K562 (cell line): ENCODE measurements at regions not wholly inside any gene's neighbourhood (a gene's known extent, or its start where the extent isn't known, plus 50 kb on each side); places are given as distances from the start of the nearest gene placed in this dataset.

ENCODE experiments used
- ATAC-seq: fragments of 200-7000 bp; cut with Tn5 transposase; 3 replicates; pipeline ENCODE4 v1.9.1; 2020; ENCODE audit warnings: moderate library complexity
- BruUV-seq: library from RNA; stranded (reverse); fragments of 400-500 nt; replicated peaks from 2 replicates; lab custom pipeline; 2021; lab: Mats Ljungman, UMichigan
- CTCF ChIA-PET: fragments of 300-600 bp; formaldehyde crosslinking; extraction: SDS; loops from one replicate; lab custom pipeline; 2021; ENCODE audit warnings: low intra/inter-chr PET ratio; lab: Yijun Ruan, JAX
- POLR2A ChIA-PET: fragments of 300-600, 350-650 bp; sonication (Branson Sonifier 250); formaldehyde crosslinking; extraction: SDS; loops from one replicate; lab custom pipeline; 2021; ENCODE audit warnings: antibody characterized with exemption, inconsistent platforms; lab: Yijun Ruan, JAX
- DNase-seq, 4 experiments: peaks; one replicate each; pipeline versions ENCODE4 v3.0.0 to v3.0.0-alpha.2; 2011 to 2018; ENCODE audit warnings: low spot score in 3 of 4, mixed read lengths in 3 of 4; ENCODE audit errors: extremely low read depth in 1 of 4
- FAIRE-seq: peaks from 2 replicates; lab custom pipeline; 2011; peaks lifted over from hg19 to GRCh38; lab: Jason Lieb, UNC
- H2AFZ ChIP-seq: 2 replicates; pipeline ENCODE4 v1.6.0; 2011; ENCODE audit warnings: low read depth, low read length, control low read depth, inconsistent platforms
- H3K27ac ChIP-seq: fragments of 200-600 bp; 3 replicates; pipeline ENCODE4 v1.8.0; 2011; ENCODE audit warnings: low read depth, mild to moderate bottlenecking, control low read depth, inconsistent platforms, low read length, moderate library complexity, mixed read lengths; ENCODE audit errors: extremely low read depth
- H3K27me3 ChIP-seq, 2 experiments: fragments of 300-600 bp in 1 of 2; 2 replicates in 1 of 2; 3 replicates in 1 of 2; pipeline versions ENCODE4 v1.6.0 to v1.8.0; 2011; ENCODE audit warnings: inconsistent platforms in 2 of 2, low read length in 2 of 2, mild to moderate bottlenecking in 1 of 2, mixed read lengths in 1 of 2, moderate library complexity in 1 of 2; ENCODE audit not compliant: control insufficient read depth in 2 of 2, insufficient read depth in 2 of 2
- H3K36me3 ChIP-seq: fragments of 300-600 bp; 3 replicates; pipeline ENCODE4 v1.8.0; 2011; ENCODE audit warnings: mild to moderate bottlenecking, low read length, inconsistent platforms; ENCODE audit not compliant: control insufficient read depth, insufficient read depth
- H3K4me1 ChIP-seq, 2 experiments: fragments of 200-600 bp in 1 of 2; replicated peaks in 1 of 2; 2 replicates in 1 of 2; 3 replicates in 1 of 2; pipeline versions ENCODE4 v1.5.1 to v1.8.0; 2011; ENCODE audit warnings: inconsistent platforms in 2 of 2, low read length in 2 of 2, mild to moderate bottlenecking in 1 of 2, mixed read lengths in 1 of 2, moderate library complexity in 1 of 2; ENCODE audit not compliant: control insufficient read depth in 2 of 2, insufficient read depth in 2 of 2
- H3K4me2 ChIP-seq: 2 replicates; pipeline ENCODE4 v1.6.1; 2011; ENCODE audit warnings: low read length, control low read depth, inconsistent platforms, mixed read lengths; ENCODE audit not compliant: insufficient read depth
- H3K4me3 ChIP-seq: fragments of 200-600 bp; sonication (generic), shearing (Covaris generic); 2 replicates; pipeline ENCODE4 v1.5.1; 2016; ENCODE audit warnings: control low read depth, inconsistent platforms
- H3K79me2 ChIP-seq: fragments of 200-600 bp; 3 replicates; pipeline ENCODE4 v1.8.0; 2011; ENCODE audit warnings: low read length, inconsistent platforms; ENCODE audit not compliant: control insufficient read depth, insufficient read depth
- H3K9ac ChIP-seq, 2 experiments: 2 replicates each; pipeline versions ENCODE4 v1.6.0 to v1.6.1; 2011; ENCODE audit warnings: low read depth in 2 of 2, low read length in 2 of 2, control low read depth in 1 of 2, inconsistent platforms in 1 of 2, mild to moderate bottlenecking in 1 of 2, mixed read lengths in 1 of 2; ENCODE audit not compliant: insufficient read depth in 1 of 2
- H3K9me1 ChIP-seq: one replicate; pipeline ENCODE4 v1.6.0; 2011; ENCODE audit warnings: inconsistent platforms, mild to moderate bottlenecking, low read length, moderate library complexity; ENCODE audit not compliant: control insufficient read depth, insufficient read depth
- H3K9me3 ChIP-seq: replicated peaks from 2 replicates; pipeline ENCODE4 v1.5.1; 2011; ENCODE audit warnings: low read depth, low read length, inconsistent platforms; ENCODE audit not compliant: control insufficient read depth, insufficient read depth
- H4K20me1 ChIP-seq: replicated peaks from 2 replicates; pipeline ENCODE4 v1.6.1; 2011; ENCODE audit warnings: low read length, inconsistent platforms, mixed read lengths; ENCODE audit not compliant: control insufficient read depth, insufficient read depth
- BACH1 ChIP-seq: fragments of 200-800 bp; sonication (Bioruptor generic); IDR thresholded peaks from 2 replicates; pipeline ENCODE4 v1.6.1; 2016; ENCODE audit warnings: missing genetic modification characterization, missing compliant biosample characterization
- CEBPZ ChIP-seq: fragments of 150-350 bp; IDR thresholded peaks from 2 replicates; pipeline ENCODE4 v1.6.1; 2014; ENCODE audit warnings: low read depth, mild to moderate bottlenecking, low read length, borderline replicate concordance
- CXXC5 ChIP-seq: fragments of 250-450 bp; sonication (Bioruptor Pico); IDR thresholded peaks from 2 replicates; pipeline ENCODE4 v1.8.0; 2022; ENCODE audit warnings: inconsistent platforms, mild to moderate bottlenecking, moderate library complexity
- ETV6 ChIP-seq, 3 experiments: fragments of 150-350 bp in 1 of 3; sonication (generic) in 1 of 3; formaldehyde crosslinking in 1 of 3; IDR thresholded peaks; 2 replicates each; pipeline versions ENCODE4 v1.6.1 to v1.8.0; 2014 to 2022; ENCODE audit warnings: borderline replicate concordance in 2 of 3, low read depth in 2 of 3, antibody characterized with exemption in 1 of 3, low read length in 1 of 3, mild to moderate bottlenecking in 1 of 3, missing genetic modification reagents in 1 of 3
- HMG20A ChIP-seq: fragments of 450-650 bp; formaldehyde crosslinking; conservative IDR thresholded peaks from 2 replicates; pipeline ENCODE4 v1.4.0; 2020; ENCODE audit warnings: mild to moderate bottlenecking, mixed read lengths
- SMAD4 ChIP-seq: fragments of 250-450 bp; sonication (Bioruptor Pico); conservative IDR thresholded peaks from 2 replicates; pipeline ENCODE4 v1.8.0; 2021; ENCODE audit warnings: inconsistent platforms, mild to moderate bottlenecking, moderate library complexity
- SRSF9 ChIP-seq: fragments of 200-400 bp; formaldehyde crosslinking; IDR thresholded peaks from 2 replicates; pipeline ENCODE4 v1.6.1; 2017; ENCODE audit warnings: low read depth, low read length, borderline replicate concordance
- THRAP3 ChIP-seq: fragments of 450-650 bp; IDR thresholded peaks from 2 replicates; pipeline ENCODE4 v1.6.1; 2016; ENCODE audit warnings: mild to moderate bottlenecking, inconsistent platforms, borderline replicate concordance
- ZBTB9 ChIP-seq: fragments of 450-650 bp; formaldehyde crosslinking; IDR thresholded peaks from 2 replicates; pipeline ENCODE4 v1.4.0; 2020; ENCODE audit warnings: mild to moderate bottlenecking, moderate library complexity
- ZC3H11A ChIP-seq: IDR thresholded peaks from 2 replicates; pipeline ENCODE4 v1.6.1; 2012; ENCODE audit warnings: low read depth, low read length, improper control_type of control experiment
- ZNF133 ChIP-seq: fragments of 250-450 bp; sonication (Bioruptor Pico); IDR thresholded peaks from 2 replicates; pipeline ENCODE4 v1.4.0; 2020; ENCODE audit warnings: mild to moderate bottlenecking
- ZNF77 ChIP-seq: fragments of 250-450 bp; sonication (Bioruptor Pico); IDR thresholded peaks from 2 replicates; pipeline ENCODE4 v1.5.0; 2020
- WGBS: fragments of 100-300 bp; shearing (Covaris generic); methylation state at CpG from one replicate; pipeline ENCODE4 v1.1.6; 2016; ENCODE audit warnings: low coverage, mixed read lengths; ENCODE audit not compliant: insufficient coverage; ENCODE audit errors: missing lambda C conversion rate; 5-methylcytosine and 5-hydroxymethylcytosine counted together
- in situ Hi-C: fragments of 300-500 bp; cut with MboI; formaldehyde crosslinking; loops from 4 replicates; pipeline ENCODE4 v1.15.0; 2018; ENCODE audit warnings: inconsistent platforms, mixed read lengths
- intact Hi-C: fragments of 100-400 bp; cut with micrococcal nuclease; formaldehyde crosslinking; loops from 2 replicates; pipeline ENCODE4 v1.14.2; 2022

- Histone ChIP-seq H3K79me2 (no peaks in the 10 kb centered on the region), H3K27ac (peak overlapping the region; percentile 70; the same call in 2 of the 3 replicates), H3K9ac (peak overlapping the region in 1 of 2 experiments; percentile 21; a peak in 1 of 4 replicates), H3K4me3 (no peak overlapping the region; the same call in 1 of the 2 replicates), H3K4me2 (peak overlapping the region; percentile 69), H3K9me3 (no peaks in the 10 kb centered on the region), H2AFZ (peak overlapping the region; percentile 83), H3K9me1 (no peaks in the 10 kb centered on the region), H4K20me1 (no peaks in the 10 kb centered on the region), H3K27me3 (no peaks in the 10 kb centered on the region), H3K36me3 (no peaks in the 10 kb centered on the region), H3K4me1 (peaks cover 0 to 25% of the 10 kb centered on the region in 2 experiments; a peak in 4 of 5 replicates)
- intact Hi-C loops = loop anchor here (5.0 kb wide), 1 partner anchor 178 kb away; no protein-coding TSS in a partner anchor
- 10% methylated on average over 10 of the region's 12 CpGs for WGBS
- BruUV-seq = no TSS peak
- ChIA-PET CTCF (no interaction called here), POLR2A (interaction anchor here (0.6 to 0.7 kb wide), 2 partner anchors 10 to 1937 kb away, joined by 3 read pairs; no protein-coding TSS in a partner anchor)
- DNase-seq = peak; percentile 60 to 71 (median 66)
- FAIRE-seq = peak; percentile 74
- peak; percentile 81 for ATAC-seq
- in situ Hi-C loops = no loop called here
- TF ChIP-seq ZNF133 (no peak), ZC3H11A (no peak), CXXC5 (CRISPR knock-in tag) (no peak), ETV6 (IDR thresholded peaks at IDR 0.05; ENCODE audit: borderline replicate concordance in 1 of 2, low read depth in 2 of 2, low read length in 1 of 2) (no peak), ETV6 (CRISPR knock-in tag; IDR thresholded peaks at IDR 0.05; ENCODE audit: borderline replicate concordance) (no peak), ZNF77 (CRISPR knock-in tag) (no peak), ZBTB9 (CRISPR knock-in tag) (no peak), CEBPZ (no peak), HMG20A (CRISPR knock-in tag) (no peak), BACH1 (tag) (no peak; the same call in 1 of the 2 replicates), SRSF9 (no peak), THRAP3 (no peak), SMAD4 (CRISPR knock-in tag) (no peak; the same call in 1 of the 2 replicates)
These were observed 114.3 kb upstream of the SERP2 start for GRCh38 chr13:44259045-44260027.
